ENCODE measurements at regions not wholly inside any gene's neighbourhood (a gene's known extent, or its start where the extent isn't known, plus 50 kb on each side); places are given as distances from the start of the nearest gene placed in this dataset.

GRCh38 chr2:190817082-190817481 is 63.5 kb upstream of the GLS start:
- no peaks in the 10 kb centered on the region for H3K9me3 ChIP-seq (ENCODE audit: insufficient read depth, low read length)
- H3K27me3 ChIP-seq (ENCODE audit: low read depth, low read length) = no peaks in the 10 kb centered on the region
- no peak overlapping the region for H3K27ac ChIP-seq (ENCODE audit: low read length)
- no peak overlapping the region for H3K4me2 ChIP-seq (ENCODE audit: low read length)
- no peaks in the 10 kb centered on the region for H3K79me2 ChIP-seq (ENCODE audit: low read length)
- no peaks in the 10 kb centered on the region for H4K20me1 ChIP-seq (ENCODE audit: insufficient read depth, low read length)
- H2AFZ ChIP-seq (ENCODE audit: low read depth, low read length) = no peak overlapping the region
- H3K9ac ChIP-seq (ENCODE audit: low read length) = no peak overlapping the region
- H3K4me3 ChIP-seq (ENCODE audit: low read length) = no peak overlapping the region
- TF ChIP-seq EZH2phosphoT487 (IDR thresholded peaks at IDR 0.05; ENCODE audit: low read depth) = no peak
- no peak for TF ChIP-seq CTCF (IDR thresholded peaks at IDR 0.05; ENCODE audit: low read depth, low read length)
- H3K4me1 ChIP-seq (ENCODE audit: low read length) = no peaks in the 10 kb centered on the region
- H3K36me3 ChIP-seq (replicated peaks; ENCODE audit: low read depth, low read length) = peaks cover 3% of the 10 kb centered on the region

GRCh38 chr2:190819840-190820301 is 60.8 kb upstream of the GLS start:
- no peaks in the 10 kb centered on the region for H4K20me1 ChIP-seq (ENCODE audit: insufficient read depth, low read length)
- H3K4me2 ChIP-seq (ENCODE audit: low read length) = no peak overlapping the region
- no peaks in the 10 kb centered on the region for H3K9me3 ChIP-seq (ENCODE audit: insufficient read depth, low read length)
- no peaks in the 10 kb centered on the region for H3K79me2 ChIP-seq (ENCODE audit: low read length)
- no peaks in the 10 kb centered on the region for H3K27me3 ChIP-seq (ENCODE audit: low read depth, low read length)
- H3K36me3 ChIP-seq (replicated peaks; ENCODE audit: low read depth, low read length) = peaks cover 3% of the 10 kb centered on the region
- H3K4me1 ChIP-seq (ENCODE audit: low read length) = no peaks in the 10 kb centered on the region
- H3K4me3 ChIP-seq (ENCODE audit: low read length) = no peak overlapping the region
- no peak for TF ChIP-seq EZH2phosphoT487 (IDR thresholded peaks at IDR 0.05; ENCODE audit: low read depth)
- no peak for TF ChIP-seq CTCF (IDR thresholded peaks at IDR 0.05; ENCODE audit: low read depth, low read length)
- no peak overlapping the region for H2AFZ ChIP-seq (ENCODE audit: low read depth, low read length)
- H3K9ac ChIP-seq (ENCODE audit: low read length) = no peak overlapping the region
- H3K27ac ChIP-seq (ENCODE audit: low read length) = no peak overlapping the region

GRCh38 chr2:190820416-190820815 is 60.2 kb upstream of the GLS start:
- H3K27me3 ChIP-seq (ENCODE audit: low read depth, low read length) = no peaks in the 10 kb centered on the region
- peaks cover 3% of the 10 kb centered on the region for H3K36me3 ChIP-seq (replicated peaks; ENCODE audit: low read depth, low read length)
- H3K79me2 ChIP-seq (ENCODE audit: low read length) = no peaks in the 10 kb centered on the region
- H3K4me2 ChIP-seq (ENCODE audit: low read length) = no peak overlapping the region
- no peak for TF ChIP-seq EZH2phosphoT487 (IDR thresholded peaks at IDR 0.05; ENCODE audit: low read depth)
- TF ChIP-seq CTCF (IDR thresholded peaks at IDR 0.05; ENCODE audit: low read depth, low read length) = no peak
- H4K20me1 ChIP-seq (ENCODE audit: insufficient read depth, low read length) = no peaks in the 10 kb centered on the region
- no peak overlapping the region for H3K4me3 ChIP-seq (ENCODE audit: low read length)
- no peak overlapping the region for H2AFZ ChIP-seq (ENCODE audit: low read depth, low read length)
- no peak overlapping the region for H3K27ac ChIP-seq (ENCODE audit: low read length)
- no peaks in the 10 kb centered on the region for H3K4me1 ChIP-seq (ENCODE audit: low read length)
- no peak overlapping the region for H3K9ac ChIP-seq (ENCODE audit: low read length)
- H3K9me3 ChIP-seq (ENCODE audit: insufficient read depth, low read length) = no peaks in the 10 kb centered on the region

- Histone ChIP-seq H3K9me3 (ENCODE audit: insufficient read depth, low read length) (no peaks in the 10 kb centered on the region), H3K27ac (ENCODE audit: low read length) (no peak overlapping the region), H3K27me3 (ENCODE audit: low read depth, low read length) (no peaks in the 10 kb centered on the region), H3K36me3 (replicated peaks; ENCODE audit: low read depth, low read length) (peaks cover 3% of the 10 kb centered on the region), H3K4me3 (ENCODE audit: low read length) (no peak overlapping the region), H3K9ac (ENCODE audit: low read length) (no peak overlapping the region), H4K20me1 (ENCODE audit: insufficient read depth, low read length) (no peaks in the 10 kb centered on the region), H2AFZ (ENCODE audit: low read depth, low read length) (no peak overlapping the region), H3K4me2 (ENCODE audit: low read length) (no peak overlapping the region), H3K4me1 (ENCODE audit: low read length) (no peaks in the 10 kb centered on the region), H3K79me2 (ENCODE audit: low read length) (no peaks in the 10 kb centered on the region)
- no peak for TF ChIP-seq EZH2phosphoT487 (IDR thresholded peaks at IDR 0.05; ENCODE audit: low read depth)
- no peak for TF ChIP-seq CTCF (IDR thresholded peaks at IDR 0.05; ENCODE audit: low read depth, low read length)
Measured at GRCh38 chr2:190822043-190822442, 58.6 kb upstream of the GLS start.
